Rectal smooth muscle tissue (tissue), 1 donor: ENCODE measurements at regions not wholly inside any gene's neighbourhood (a gene's known extent, or its start where the extent isn't known, plus 50 kb on each side); places are given as distances from the start of the nearest gene placed in this dataset.

Source experiments
- H3K27ac ChIP-seq: one replicate; pipeline ENCODE4 v1.7.0; 2013; ENCODE audit warnings: low read depth, low read length, inconsistent platforms
- H3K27me3 ChIP-seq: one replicate; pipeline ENCODE4 v1.7.0; 2013; ENCODE audit warnings: low read length; ENCODE audit not compliant: control insufficient read depth, insufficient read depth
- H3K36me3 ChIP-seq: one replicate; pipeline ENCODE4 v1.7.0; 2013; ENCODE audit warnings: low read length; ENCODE audit not compliant: control insufficient read depth, insufficient read depth
- H3K4me1 ChIP-seq: one replicate; pipeline ENCODE4 v1.7.0; 2013; ENCODE audit warnings: low read length; ENCODE audit not compliant: control insufficient read depth, insufficient read depth
- H3K4me3 ChIP-seq: one replicate; pipeline ENCODE4 v1.7.0; 2013; ENCODE audit warnings: low read length
- H3K9ac ChIP-seq: one replicate; pipeline ENCODE4 v1.7.0; 2013; ENCODE audit warnings: low read length

GRCh38 chr9:16131264-16131663 is 578.4 kb downstream of the CCDC171 start:
- Histone ChIP-seq H3K4me3 (no peak overlapping the region), H3K9ac (no peak overlapping the region), H3K27ac (no peak overlapping the region), H3K27me3 (no peaks in the 10 kb centered on the region), H3K36me3 (no peaks in the 10 kb centered on the region), H3K4me1 (no peaks in the 10 kb centered on the region)

GRCh38 chr9:16132513-16132912 is 579.7 kb downstream of the CCDC171 start:
- Histone ChIP-seq H3K27ac (no peak overlapping the region), H3K4me1 (no peaks in the 10 kb centered on the region), H3K27me3 (no peaks in the 10 kb centered on the region), H3K36me3 (no peaks in the 10 kb centered on the region), H3K9ac (no peak overlapping the region), H3K4me3 (no peak overlapping the region)

GRCh38 chr9:16133032-16133431 is 580.2 kb downstream of the CCDC171 start:
- no peaks in the 10 kb centered on the region for H3K4me1 ChIP-seq
- no peak overlapping the region for H3K27ac ChIP-seq
- no peaks in the 10 kb centered on the region for H3K36me3 ChIP-seq
- no peak overlapping the region for H3K9ac ChIP-seq
- H3K27me3 ChIP-seq = no peaks in the 10 kb centered on the region
- H3K4me3 ChIP-seq = no peak overlapping the region

GRCh38 chr9:16133556-16134227 is 580.8 kb downstream of the CCDC171 start:
- Histone ChIP-seq H3K9ac (no peak overlapping the region), H3K36me3 (no peaks in the 10 kb centered on the region), H3K27ac (no peak overlapping the region), H3K27me3 (no peaks in the 10 kb centered on the region), H3K4me1 (no peaks in the 10 kb centered on the region), H3K4me3 (no peak overlapping the region)

GRCh38 chr9:16134351-16134750 is 581.5 kb downstream of the CCDC171 start:
- Histone ChIP-seq H3K27me3 (no peaks in the 10 kb centered on the region), H3K4me3 (no peak overlapping the region), H3K27ac (no peak overlapping the region), H3K9ac (no peak overlapping the region), H3K4me1 (no peaks in the 10 kb centered on the region), H3K36me3 (no peaks in the 10 kb centered on the region)

GRCh38 chr9:16135968-16136367 is 583.1 kb downstream of the CCDC171 start:
- Histone ChIP-seq H3K9ac (no peak overlapping the region), H3K27ac (no peak overlapping the region), H3K4me1 (no peaks in the 10 kb centered on the region), H3K27me3 (no peaks in the 10 kb centered on the region), H3K36me3 (no peaks in the 10 kb centered on the region), H3K4me3 (no peak overlapping the region)

GRCh38 chr9:16136451-16136850 is 583.6 kb downstream of the CCDC171 start:
- H3K4me3 ChIP-seq = no peak overlapping the region
- no peak overlapping the region for H3K27ac ChIP-seq
- H3K27me3 ChIP-seq = no peaks in the 10 kb centered on the region
- H3K9ac ChIP-seq = no peak overlapping the region
- no peaks in the 10 kb centered on the region for H3K36me3 ChIP-seq
- H3K4me1 ChIP-seq = no peaks in the 10 kb centered on the region

GRCh38 chr9:16136961-16137360 is 584.1 kb downstream of the CCDC171 start:
- H3K4me1 ChIP-seq = no peaks in the 10 kb centered on the region
- H3K27me3 ChIP-seq = no peaks in the 10 kb centered on the region
- no peak overlapping the region for H3K4me3 ChIP-seq
- H3K27ac ChIP-seq = no peak overlapping the region
- no peak overlapping the region for H3K9ac ChIP-seq
- no peaks in the 10 kb centered on the region for H3K36me3 ChIP-seq

GRCh38 chr9:16138561-16139491 is 586.0 kb downstream of the CCDC171 start:
- Histone ChIP-seq H3K4me1 (no peaks in the 10 kb centered on the region), H3K9ac (no peak overlapping the region), H3K27me3 (no peaks in the 10 kb centered on the region), H3K27ac (no peak overlapping the region), H3K4me3 (no peak overlapping the region), H3K36me3 (no peaks in the 10 kb centered on the region)

- Histone ChIP-seq H3K4me3 (no peak overlapping the region), H3K27me3 (no peaks in the 10 kb centered on the region), H3K4me1 (no peaks in the 10 kb centered on the region), H3K36me3 (no peaks in the 10 kb centered on the region), H3K27ac (no peak overlapping the region), H3K9ac (no peak overlapping the region)
These were observed 586.9 kb downstream of the CCDC171 start for GRCh38 chr9:16139774-16140173.

GRCh38 chr9:16143310-16143709 is 590.5 kb downstream of the CCDC171 start:
- Histone ChIP-seq H3K27ac (no peak overlapping the region), H3K36me3 (no peaks in the 10 kb centered on the region), H3K4me3 (no peak overlapping the region), H3K9ac (no peak overlapping the region), H3K27me3 (no peaks in the 10 kb centered on the region), H3K4me1 (no peaks in the 10 kb centered on the region)

- Histone ChIP-seq H3K4me1 (no peaks in the 10 kb centered on the region), H3K9ac (no peak overlapping the region), H3K4me3 (no peak overlapping the region), H3K27ac (no peak overlapping the region), H3K27me3 (no peaks in the 10 kb centered on the region), H3K36me3 (no peaks in the 10 kb centered on the region)
These were observed 591.4 kb downstream of the CCDC171 start for GRCh38 chr9:16143947-16144890.
